ENCODE measurements at regions not wholly inside any gene's neighbourhood (a gene's known extent, or its start where the extent isn't known, plus 50 kb on each side); places are given as distances from the start of the nearest gene placed in this dataset.

DNA sequence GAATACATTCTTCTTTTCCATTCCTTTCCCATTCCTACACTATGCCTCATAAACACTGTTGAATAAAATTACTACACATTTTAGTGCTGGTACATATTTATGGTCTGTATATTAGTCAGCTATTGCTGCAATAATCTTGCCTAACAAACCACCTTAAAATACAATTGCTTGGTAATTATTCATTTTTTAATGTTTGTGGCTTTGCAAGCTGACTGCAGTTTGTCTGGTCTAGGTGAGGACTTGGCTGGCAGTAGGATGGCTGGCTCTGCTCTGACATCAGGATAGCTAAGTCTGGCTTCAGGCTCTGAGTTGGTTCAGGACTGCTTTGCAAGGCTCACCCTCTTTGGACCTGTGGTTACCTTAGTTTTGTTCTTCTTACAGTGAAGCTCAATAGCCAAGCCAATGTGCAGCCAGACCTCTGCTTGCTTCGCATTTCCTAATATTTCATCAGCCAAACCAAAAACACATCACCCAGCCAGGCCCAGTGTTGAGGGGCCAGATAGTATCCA, 913.4 kb upstream of the RAG2 start:
- no peak for DNase-seq (ENCODE audit: extremely low read depth, insufficient read length)
- H3K4me3 ChIP-seq (replicated peaks; ENCODE audit: low read depth, low read length), result no peak overlapping the region
- H3K27me3 ChIP-seq (replicated peaks; ENCODE audit: control insufficient read depth, insufficient read depth, low read length), result no peaks in the 10 kb centered on the region
- TF ChIP-seq, protein P1, sequence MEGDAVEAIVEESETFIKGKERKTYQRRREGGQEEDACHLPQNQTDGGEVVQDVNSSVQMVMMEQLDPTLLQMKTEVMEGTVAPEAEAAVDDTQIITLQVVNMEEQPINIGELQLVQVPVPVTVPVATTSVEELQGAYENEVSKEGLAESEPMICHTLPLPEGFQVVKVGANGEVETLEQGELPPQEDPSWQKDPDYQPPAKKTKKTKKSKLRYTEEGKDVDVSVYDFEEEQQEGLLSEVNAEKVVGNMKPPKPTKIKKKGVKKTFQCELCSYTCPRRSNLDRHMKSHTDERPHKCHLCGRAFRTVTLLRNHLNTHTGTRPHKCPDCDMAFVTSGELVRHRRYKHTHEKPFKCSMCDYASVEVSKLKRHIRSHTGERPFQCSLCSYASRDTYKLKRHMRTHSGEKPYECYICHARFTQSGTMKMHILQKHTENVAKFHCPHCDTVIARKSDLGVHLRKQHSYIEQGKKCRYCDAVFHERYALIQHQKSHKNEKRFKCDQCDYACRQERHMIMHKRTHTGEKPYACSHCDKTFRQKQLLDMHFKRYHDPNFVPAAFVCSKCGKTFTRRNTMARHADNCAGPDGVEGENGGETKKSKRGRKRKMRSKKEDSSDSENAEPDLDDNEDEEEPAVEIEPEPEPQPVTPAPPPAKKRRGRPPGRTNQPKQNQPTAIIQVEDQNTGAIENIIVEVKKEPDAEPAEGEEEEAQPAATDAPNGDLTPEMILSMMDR (IDR thresholded peaks at IDR 0.05; ENCODE audit: insufficient read depth, low read length, poor library complexity, severe bottlenecking), result no peak
- no peaks in the 10 kb centered on the region for H3K36me3 ChIP-seq (ENCODE audit: control insufficient read depth, insufficient read depth, low read length)

DNA sequence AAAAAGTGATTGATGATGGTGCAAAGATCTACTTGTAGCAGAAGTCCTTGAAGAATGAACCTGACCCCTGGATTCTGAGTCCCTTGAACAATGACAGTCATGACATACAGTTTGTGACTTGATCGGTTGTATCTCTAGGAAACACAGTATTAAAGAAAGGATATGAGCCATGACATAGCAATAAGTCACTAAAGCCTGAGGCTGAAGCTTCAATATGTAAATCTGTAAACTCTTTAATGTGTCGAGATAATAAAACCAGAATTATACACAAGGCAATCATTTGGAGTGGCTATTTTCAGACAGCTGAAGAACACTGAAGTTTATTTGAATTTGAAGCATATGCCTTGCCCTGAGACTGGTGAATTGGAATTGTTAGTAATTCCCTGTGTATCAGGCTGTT, 911.5 kb upstream of the RAG2 start:
- TF ChIP-seq, protein P1 (IDR thresholded peaks at IDR 0.05; ENCODE audit: insufficient read depth, low read length, poor library complexity, severe bottlenecking), result no peak

DNA sequence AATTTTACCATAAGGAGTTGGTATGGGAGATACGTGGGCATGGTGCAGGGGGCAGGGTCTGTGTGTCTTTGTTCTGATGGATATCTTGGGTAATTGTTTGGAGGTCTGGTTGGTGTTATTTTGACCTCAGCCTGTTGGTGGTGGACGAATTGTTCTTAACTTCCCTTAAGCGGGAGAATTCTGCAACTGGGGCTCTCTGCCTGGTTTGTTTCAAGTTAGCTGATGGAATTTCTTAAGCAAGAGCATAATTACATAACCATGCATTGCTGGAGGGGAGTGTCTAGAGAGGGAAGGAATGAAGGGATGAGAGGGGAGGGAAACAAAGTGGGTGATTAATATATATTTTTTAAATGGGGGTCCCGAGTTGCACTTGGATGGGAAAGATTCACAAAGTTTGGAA, 908.5 kb upstream of the RAG2 start:
- H3K36me3 ChIP-seq (ENCODE audit: control insufficient read depth, insufficient read depth, low read length), result no peaks in the 10 kb centered on the region
- no peak overlapping the region for H3K4me3 ChIP-seq (replicated peaks; ENCODE audit: low read depth, low read length)
- H3K27me3 ChIP-seq (replicated peaks; ENCODE audit: control insufficient read depth, insufficient read depth, low read length), result no peaks in the 10 kb centered on the region
- no peak for DNase-seq (ENCODE audit: extremely low read depth, insufficient read length)
- TF ChIP-seq, protein P1 (IDR thresholded peaks at IDR 0.05; ENCODE audit: insufficient read depth, low read length, poor library complexity, severe bottlenecking), result no peak

More for the DNA sequence above, 911.5 kb upstream of the RAG2 start:
- Histone ChIP-seq H3K27me3 (replicated peaks; ENCODE audit: control insufficient read depth, insufficient read depth, low read length) (no peaks in the 10 kb centered on the region), H3K36me3 (ENCODE audit: control insufficient read depth, insufficient read depth, low read length) (no peaks in the 10 kb centered on the region), H3K4me3 (replicated peaks; ENCODE audit: low read depth, low read length) (no peak overlapping the region)
- no peak for DNase-seq (ENCODE audit: extremely low read depth, insufficient read length)

DNA sequence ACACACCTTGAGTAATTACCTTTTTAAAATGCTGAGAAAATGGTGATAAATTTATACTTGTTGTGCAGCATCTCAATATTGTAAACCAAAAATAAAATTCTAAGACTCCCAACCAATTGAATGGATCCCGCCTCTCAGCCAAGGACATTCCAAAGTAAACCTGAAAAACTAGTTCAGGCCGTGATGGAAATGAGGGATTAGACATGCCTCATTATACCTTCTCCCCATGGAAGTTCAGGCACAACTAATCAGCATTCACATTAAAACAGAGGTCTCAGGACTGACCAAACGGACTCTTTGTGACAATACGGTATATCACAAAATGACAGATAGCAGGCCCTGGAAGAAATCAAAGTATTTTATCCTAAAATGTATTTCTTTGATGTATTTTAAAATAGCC, 907.4 kb upstream of the RAG2 start:
- TF ChIP-seq, protein P1 (IDR thresholded peaks at IDR 0.05; ENCODE audit: insufficient read depth, low read length, poor library complexity, severe bottlenecking), result no peak
- no peaks in the 10 kb centered on the region for H3K36me3 ChIP-seq (ENCODE audit: control insufficient read depth, insufficient read depth, low read length)
- no peak for DNase-seq (ENCODE audit: extremely low read depth, insufficient read length)
- H3K27me3 ChIP-seq (replicated peaks; ENCODE audit: control insufficient read depth, insufficient read depth, low read length), result no peaks in the 10 kb centered on the region
- H3K4me3 ChIP-seq (replicated peaks; ENCODE audit: low read depth, low read length), result no peak overlapping the region

DNA sequence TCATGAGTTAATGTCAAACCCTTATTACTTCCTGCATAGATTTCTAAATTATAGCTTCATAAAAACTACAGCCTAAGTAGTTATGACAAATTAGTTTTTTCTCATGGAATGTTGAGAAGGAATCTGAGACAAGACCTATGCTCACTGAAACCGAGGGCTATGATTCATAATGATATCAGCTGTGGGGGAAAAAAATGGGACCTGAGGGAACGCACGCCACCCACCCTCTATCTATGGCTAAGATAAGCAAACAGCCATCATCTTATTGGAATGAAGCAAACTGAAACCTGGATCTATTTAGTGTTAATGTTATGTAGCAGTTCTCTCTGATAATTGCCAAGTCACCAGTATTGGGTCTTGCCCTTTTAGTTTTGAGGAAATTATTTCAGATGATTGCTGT, 906.9 kb upstream of the RAG2 start:
- H3K4me3 ChIP-seq (replicated peaks; ENCODE audit: low read depth, low read length), result no peak overlapping the region
- no peaks in the 10 kb centered on the region for H3K27me3 ChIP-seq (replicated peaks; ENCODE audit: control insufficient read depth, insufficient read depth, low read length)
- TF ChIP-seq, protein P1 (IDR thresholded peaks at IDR 0.05; ENCODE audit: insufficient read depth, low read length, poor library complexity, severe bottlenecking), result no peak
- no peaks in the 10 kb centered on the region for H3K36me3 ChIP-seq (ENCODE audit: control insufficient read depth, insufficient read depth, low read length)
- DNase-seq (ENCODE audit: extremely low read depth, insufficient read length), result no peak

DNA sequence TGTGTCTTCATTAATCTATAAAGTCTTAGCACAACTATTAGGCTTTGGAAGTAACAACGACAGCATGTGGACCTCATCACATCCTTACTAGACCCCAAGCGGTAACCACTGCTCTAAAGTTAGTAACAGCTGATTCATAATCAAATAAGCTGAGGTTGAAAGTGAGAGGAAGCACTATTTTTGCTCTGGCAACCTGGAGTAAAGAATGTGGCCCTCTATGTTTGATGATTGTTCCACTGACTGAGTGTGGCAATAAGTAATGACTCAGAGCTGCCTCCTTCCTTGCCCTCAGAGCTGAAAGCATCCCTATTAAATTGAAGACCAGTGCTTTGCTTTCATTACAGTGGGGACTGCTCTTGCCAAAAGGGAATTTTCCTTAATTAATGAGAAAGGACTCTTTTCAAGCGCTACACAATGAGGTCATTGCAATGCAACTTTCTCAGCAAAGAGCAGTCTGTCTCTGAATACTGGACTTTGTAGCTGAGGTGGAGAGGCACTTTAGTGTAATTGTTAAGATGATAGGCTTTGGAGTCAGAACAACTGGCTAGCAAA, 906.1 kb upstream of the RAG2 start:
- TF ChIP-seq, protein P1 (IDR thresholded peaks at IDR 0.05; ENCODE audit: insufficient read depth, low read length, poor library complexity, severe bottlenecking), result no peak
- DNase-seq (ENCODE audit: extremely low read depth, insufficient read length), result peak; percentile 77
- no peaks in the 10 kb centered on the region for H3K27me3 ChIP-seq (replicated peaks; ENCODE audit: control insufficient read depth, insufficient read depth, low read length)

More for the DNA sequence above, 906.1 kb upstream of the RAG2 start:
- H3K36me3 ChIP-seq (ENCODE audit: control insufficient read depth, insufficient read depth, low read length), result no peaks in the 10 kb centered on the region
- H3K4me3 ChIP-seq (replicated peaks; ENCODE audit: low read depth, low read length), result no peak overlapping the region

All from GM06990 (cell line).